HCT116 (cell line): ENCODE measurements at regions not wholly inside any gene's neighbourhood (a gene's known extent, or its start where the extent isn't known, plus 50 kb on each side); places are given as distances from the start of the nearest gene placed in this dataset.

ENCODE experiments used
- ATAC-seq: fragments of 200-7000 bp; cut with Tn5 transposase; 2 replicates; pipeline ENCODE4 v1.9.1; 2020; ENCODE audit warnings: mild to moderate bottlenecking, moderate library complexity
- BruUV-seq: library from RNA; stranded (reverse); fragments of 400-500 nt; replicated peaks from 2 replicates; lab custom pipeline; 2021; lab: Mats Ljungman, UMichigan
- CTCF ChIA-PET: fragments of 300-600 bp; sonication (Branson Sonifier 250); formaldehyde crosslinking; loops from one replicate; lab custom pipeline; 2021; ENCODE audit warnings: antibody characterized with exemption; lab: Charles Lee
- POLR2A ChIA-PET: fragments of 300-600, 350-600 bp; sonication (Branson Sonifier 250); formaldehyde crosslinking; loops from one replicate; lab custom pipeline; 2021; ENCODE audit warnings: antibody characterized with exemption; lab: Charles Lee
- RAD21 ChIA-PET, 2 experiments: fragments of 300-600 bp; sonication (Branson Sonifier 250); formaldehyde crosslinking; loops; one replicate each; lab custom pipeline; 2023; ENCODE audit warnings: low total read pairs in 2 of 2; ENCODE audit not compliant: uncharacterized antibody in 2 of 2, unreplicated experiment in 2 of 2, low non-redundant PET in 1 of 2; lab: Charles Lee
- DNase-seq: peaks from one replicate; pipeline ENCODE4 v3.0.0-alpha.2; 2010; ENCODE audit warnings: low read depth, low spot score
- H2AFZ ChIP-seq: fragments of 200-600 bp; shearing (Covaris generic), sonication (generic); 2 replicates; pipeline ENCODE4 v1.6.1; 2017; ENCODE audit warnings: low read depth, mixed run types, mixed read lengths, antibody characterized with exemption, low read length; ENCODE audit not compliant: poor library complexity, severe bottlenecking
- H3K27ac ChIP-seq: 2 replicates; pipeline ENCODE4 v1.5.1; 2012; ENCODE audit warnings: low read depth, low read length
- H3K27me3 ChIP-seq: fragments of 200-600 bp; sonication (generic); 2 replicates; pipeline ENCODE4 v1.6.1; 2016; ENCODE audit warnings: mixed run types, low read length, mixed read lengths; ENCODE audit not compliant: insufficient read depth
- H3K36me3 ChIP-seq, 2 experiments: fragments of 200-500 bp in 1 of 2; fragments of 200-600 bp in 1 of 2; sonication (Bioruptor generic) in 1 of 2; sonication (generic) in 1 of 2; 2 replicates each; pipeline versions ENCODE4 v1.5.1 to v1.6.1; 2014 to 2016; ENCODE audit warnings: low read length in 2 of 2, inconsistent platforms in 1 of 2, mixed read lengths in 1 of 2, mixed run types in 1 of 2; ENCODE audit not compliant: insufficient read depth in 2 of 2, control insufficient read depth in 1 of 2
- H3K4me1 ChIP-seq, 2 experiments: fragments of 200-600 bp in 1 of 2; sonication (generic) in 1 of 2; 2 replicates each; pipeline versions ENCODE4 v1.5.1 to v1.6.1; 2012 to 2017; ENCODE audit warnings: low read length in 2 of 2, inconsistent platforms in 1 of 2, mild to moderate bottlenecking in 1 of 2, mixed read lengths in 1 of 2, mixed run types in 1 of 2, moderate library complexity in 1 of 2; ENCODE audit not compliant: insufficient read depth in 2 of 2, control insufficient read depth in 1 of 2
- H3K4me2 ChIP-seq: fragments of 200-600 bp; sonication (generic); 2 replicates; pipeline ENCODE4 v1.6.1; 2017; ENCODE audit warnings: mixed run types, low read length, mixed read lengths
- H3K4me3 ChIP-seq, 2 experiments: fragments of 200-600 bp in 1 of 2; sonication (generic) in 1 of 2; replicated peaks in 1 of 2; 2 replicates each; pipeline ENCODE4 v1.5.1; 2011 to 2016; ENCODE audit warnings: low read length in 2 of 2, control low read depth in 1 of 2, low read depth in 1 of 2, mild to moderate bottlenecking in 1 of 2, mixed read lengths in 1 of 2, mixed run types in 1 of 2
- H3K79me2 ChIP-seq: fragments of 200-600 bp; sonication (generic); 2 replicates; pipeline ENCODE4 v1.6.1; 2017; ENCODE audit warnings: mild to moderate bottlenecking, mixed run types, low read length, moderate library complexity, mixed read lengths; ENCODE audit not compliant: insufficient read depth
- H3K9ac ChIP-seq: fragments of 200-600 bp; sonication (generic); 2 replicates; pipeline ENCODE4 v1.6.1; 2016; ENCODE audit warnings: low read length, mixed read lengths
- H3K9me2 ChIP-seq: fragments of 200-600 bp; sonication (generic), shearing (Covaris generic); 2 replicates; pipeline ENCODE4 v1.6.1; 2017; ENCODE audit warnings: mixed run types, mild to moderate bottlenecking, moderate library complexity; ENCODE audit not compliant: insufficient read depth
- H3K9me3 ChIP-seq, 2 experiments: fragments of 200-500 bp in 1 of 2; fragments of 200-600 bp in 1 of 2; sonication (Bioruptor generic) in 1 of 2; sonication (generic) in 1 of 2; 2 replicates each; pipeline ENCODE4 v1.6.1; 2014 to 2017; ENCODE audit warnings: low read length in 2 of 2, mixed read lengths in 2 of 2, inconsistent platforms in 1 of 2, low read depth in 1 of 2, mild to moderate bottlenecking in 1 of 2, mixed run types in 1 of 2, moderate library complexity in 1 of 2; ENCODE audit not compliant: control insufficient read depth in 1 of 2, insufficient read depth in 1 of 2
- H4K20me1 ChIP-seq: fragments of 200-600 bp; sonication (generic), shearing (Covaris generic); 2 replicates; pipeline ENCODE4 v1.6.1; 2017; ENCODE audit warnings: mixed run types, mild to moderate bottlenecking, moderate library complexity; ENCODE audit not compliant: insufficient read depth
- ATF3 ChIP-seq: IDR thresholded peaks from 2 replicates; pipeline ENCODE4 v1.6.1; 2012
- CEBPB ChIP-seq: IDR thresholded peaks from 2 replicates; pipeline ENCODE4 v1.6.1; 2012; ENCODE audit warnings: low read depth
- POLR2AphosphoS5 ChIP-seq: IDR thresholded peaks from 2 replicates; pipeline ENCODE4 v1.6.1; 2011; ENCODE audit warnings: mild to moderate bottlenecking, low read depth, low read length, moderate library complexity
- SIN3A ChIP-seq: IDR thresholded peaks from 2 replicates; pipeline ENCODE4 v1.6.1; 2012; ENCODE audit warnings: low read depth
- intact Hi-C: fragments of 100-400 bp; cut with micrococcal nuclease; formaldehyde crosslinking; loops from 2 replicates; pipeline ENCODE4 v1.10.0; 2022
- TF ChIP-seq, protein P1 (sequence below), 3 experiments: fragments of 200-600 bp in 1 of 3; sonication (generic) in 1 of 3; IDR thresholded peaks in 2 of 3; conservative IDR thresholded peaks in 1 of 3; 2 replicates each; pipeline ENCODE4 v1.5.1; 2012 to 2017; ENCODE audit warnings: low read depth in 2 of 3, low read length in 2 of 3, antibody characterized with exemption in 1 of 3, borderline replicate concordance in 1 of 3, control low read depth in 1 of 3, mild to moderate bottlenecking in 1 of 3, mixed read lengths in 1 of 3, mixed run types in 1 of 3, moderate library complexity in 1 of 3; ENCODE audit not compliant: insufficient read depth in 1 of 3

- intact Hi-C loops = no loop called here
- RAD21 ChIA-PET = no interaction called here
- Histone ChIP-seq H3K4me2 (no peak overlapping the region), H3K27ac (no peak overlapping the region), H3K4me3 (no peak overlapping the region), H3K9me3 (no peaks in the 10 kb centered on the region), H3K36me3 (no peaks in the 10 kb centered on the region), H4K20me1 (no peaks in the 10 kb centered on the region), H2AFZ (no peak overlapping the region), H3K9ac (no peak overlapping the region), H3K4me1 (no peaks in the 10 kb centered on the region), H3K9me2 (no peaks in the 10 kb centered on the region), H3K79me2 (no peaks in the 10 kb centered on the region), H3K27me3 (peaks cover 18% of the 10 kb centered on the region)
- no peak for TF ChIP-seq ATF3
- TF ChIP-seq SIN3A = no peak
- no peak for TF ChIP-seq CEBPB
- POLR2A ChIA-PET = no interaction called here
- no peak for DNase-seq
- BruUV-seq = no TSS peak
- ATAC-seq = no peak
- CTCF ChIA-PET = no interaction called here
Observed at GRCh38 chr6:159529934-159530333, 163.1 kb downstream of the SOD2 start.

GRCh38 chr6:159527351-159527750 lies 165.7 kb downstream of the SOD2 start:
- TF ChIP-seq, protein P1, sequence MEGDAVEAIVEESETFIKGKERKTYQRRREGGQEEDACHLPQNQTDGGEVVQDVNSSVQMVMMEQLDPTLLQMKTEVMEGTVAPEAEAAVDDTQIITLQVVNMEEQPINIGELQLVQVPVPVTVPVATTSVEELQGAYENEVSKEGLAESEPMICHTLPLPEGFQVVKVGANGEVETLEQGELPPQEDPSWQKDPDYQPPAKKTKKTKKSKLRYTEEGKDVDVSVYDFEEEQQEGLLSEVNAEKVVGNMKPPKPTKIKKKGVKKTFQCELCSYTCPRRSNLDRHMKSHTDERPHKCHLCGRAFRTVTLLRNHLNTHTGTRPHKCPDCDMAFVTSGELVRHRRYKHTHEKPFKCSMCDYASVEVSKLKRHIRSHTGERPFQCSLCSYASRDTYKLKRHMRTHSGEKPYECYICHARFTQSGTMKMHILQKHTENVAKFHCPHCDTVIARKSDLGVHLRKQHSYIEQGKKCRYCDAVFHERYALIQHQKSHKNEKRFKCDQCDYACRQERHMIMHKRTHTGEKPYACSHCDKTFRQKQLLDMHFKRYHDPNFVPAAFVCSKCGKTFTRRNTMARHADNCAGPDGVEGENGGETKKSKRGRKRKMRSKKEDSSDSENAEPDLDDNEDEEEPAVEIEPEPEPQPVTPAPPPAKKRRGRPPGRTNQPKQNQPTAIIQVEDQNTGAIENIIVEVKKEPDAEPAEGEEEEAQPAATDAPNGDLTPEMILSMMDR (IDR thresholded peaks at IDR 0.05 in 2 of 3, conservative IDR thresholded peaks at IDR 0.05 in 1 of 3; ENCODE audit: borderline replicate concordance in 1 of 3, insufficient read depth in 1 of 3, low read depth in 2 of 3, low read length in 2 of 3) = peak; percentile 9 to 29 (median 28); a peak in 2 of 6 replicates
- no peak for TF ChIP-seq POLR2AphosphoS5
- peaks cover 17% of the 10 kb centered on the region for H3K27me3 ChIP-seq

More at GRCh38 chr6:159527351-159527750, 165.7 kb downstream of the SOD2 start:
- H3K9me2 ChIP-seq = no peaks in the 10 kb centered on the region
- ChIA-PET POLR2A (no interaction called here), RAD21 (interaction anchor here in 1 of 2 experiments (0.5 kb wide), 1 partner anchor 68 kb away, joined by 4 read pairs; no protein-coding TSS in a partner anchor), CTCF (no interaction called here)
- intact Hi-C loops = no loop called here
- BruUV-seq = no TSS peak
- H3K4me3 ChIP-seq = no peak overlapping the region
- H3K4me2 ChIP-seq = no peak overlapping the region
- H4K20me1 ChIP-seq = no peaks in the 10 kb centered on the region
- no peak overlapping the region for H3K27ac ChIP-seq
- no peak overlapping the region for H2AFZ ChIP-seq
- DNase-seq (no peak), ATAC-seq (no peak)
- H3K9ac ChIP-seq = no peak overlapping the region
- no peaks in the 10 kb centered on the region for H3K9me3 ChIP-seq
- H3K4me1 ChIP-seq = no peaks in the 10 kb centered on the region
- no peaks in the 10 kb centered on the region for H3K36me3 ChIP-seq
- H3K79me2 ChIP-seq = no peaks in the 10 kb centered on the region
